OCI-LY3 (cell line): ENCODE measurements at regions not wholly inside any gene's neighbourhood (a gene's known extent, or its start where the extent isn't known, plus 50 kb on each side); places are given as distances from the start of the nearest gene placed in this dataset.

Source experiments
- CTCF ChIP-seq: fragments of 200-600, 300-600 bp; sonication (generic); IDR thresholded peaks from 2 replicates; pipeline ENCODE4 v1.5.1; 2014; ENCODE audit warnings: antibody characterized with exemption, low read length, low read depth
- EZH2phosphoT487 ChIP-seq: fragments of 200-600 bp; shearing (Covaris generic); IDR thresholded peaks from 2 replicates; pipeline ENCODE4 v1.6.1; 2018; ENCODE audit warnings: antibody characterized with exemption, mixed run types, low read depth

- TF ChIP-seq CTCF (no peak), EZH2phosphoT487 (no peak)
These were observed 179.3 kb upstream of the ALG10B start for GRCh38 chr12:38137287-38137686.
